ENCODE measurements at regions not wholly inside any gene's neighbourhood (a gene's known extent, or its start where the extent isn't known, plus 50 kb on each side); places are given as distances from the start of the nearest gene placed in this dataset.

- TF ChIP-seq CTCF (IDR thresholded peaks at IDR 0.05; ENCODE audit: low read length) (no peak), EZH2 (IDR thresholded peaks at IDR 0.05; ENCODE audit: borderline replicate concordance, low read length) (no peak)
Observed at GRCh38 chr5:2103940-2104339, 221.2 kb upstream of the IRX4 start.

All from OCI-LY1 (cell line).